PC-3 (cell line): ENCODE measurements at regions not wholly inside any gene's neighbourhood (a gene's known extent, or its start where the extent isn't known, plus 50 kb on each side); places are given as distances from the start of the nearest gene placed in this dataset.

Experiments
- CTCF ChIP-seq: fragments of 300-600 bp; sonication (generic); conservative IDR thresholded peaks from 2 replicates; pipeline ENCODE4 v1.5.1; 2017; ENCODE audit warnings: antibody characterized with exemption, low read depth, mild to moderate bottlenecking, low read length
- EZH2 ChIP-seq: fragments of 300-600 bp; sonication (generic); IDR thresholded peaks from one replicate; pipeline ENCODE4 v1.6.1; 2017; ENCODE audit warnings: antibody characterized with exemption, mild to moderate bottlenecking, low read length; ENCODE audit not compliant: unreplicated experiment
- EZH2phosphoT487 ChIP-seq: fragments of 300-600 bp; sonication (generic); IDR thresholded peaks from 2 replicates; pipeline ENCODE4 v1.6.1; 2018; ENCODE audit warnings: mild to moderate bottlenecking, antibody characterized with exemption, low read length, borderline replicate concordance

- TF ChIP-seq CTCF (no peak), EZH2 (no peak), EZH2phosphoT487 (no peak)
These were observed 330.1 kb downstream of the SPRY2 start for GRCh38 chr13:80010846-80011245.
